ENCODE measurements at regions not wholly inside any gene's neighbourhood (a gene's known extent, or its start where the extent isn't known, plus 50 kb on each side); places are given as distances from the start of the nearest gene placed in this dataset.
"Not testable (repeated sequence)": the region's sequence is repeated elsewhere in the genome, so short reads cannot be mapped to it uniquely, and the experiment has no call there.

GRCh38 chr14:40354754-40355153, 922.5 kb upstream of the FBXO33 start:
- Histone ChIP-seq H3K9me3 (ENCODE audit: control insufficient read depth, insufficient read depth, low read length) (peaks cover 4% of the 10 kb centered on the region), H3K27ac (ENCODE audit: low read length) (no peak overlapping the region), H3K4me1 (ENCODE audit: control insufficient read depth, insufficient read depth, low read length) (no peaks in the 10 kb centered on the region), H3K4me3 (ENCODE audit: low read length) (no peak overlapping the region), H3K27me3 (ENCODE audit: control insufficient read depth, insufficient read depth, low read length) (no peaks in the 10 kb centered on the region), H3K36me3 (ENCODE audit: control insufficient read depth, insufficient read depth, low read length) (no peaks in the 10 kb centered on the region)
- Mint-ChIP-seq H3K36me3 (no peaks in the 10 kb centered on the region), H3K4me3 (no peak overlapping the region), H3K27me3 (ENCODE audit: low read depth in 2 of 2) (no peaks in the 10 kb centered on the region), H3K4me1 (no peaks in the 10 kb centered on the region), H3K9me3 (peaks cover 8 to 13% of the 10 kb centered on the region in 2 donors), H3K27ac (no peak overlapping the region)
- no peak for TF ChIP-seq CTCF (IDR thresholded peaks at IDR 0.05)
- DNase-seq: no peak
- intact Hi-C loops (cut with micrococcal nuclease): no loop called here
- WGBS (ENCODE audit: insufficient coverage): 80% methylated on average over 1 of the region's 2 CpGs
- no peak for ATAC-seq

- H3K27ac ChIP-seq (ENCODE audit: low read length); H3K9me3 Mint-ChIP-seq; H3K4me3 ChIP-seq (ENCODE audit: low read length); H3K9me3 ChIP-seq (ENCODE audit: control insufficient read depth, insufficient read depth, low read length); H3K27me3 ChIP-seq (ENCODE audit: control insufficient read depth, insufficient read depth, low read length); H3K36me3 Mint-ChIP-seq; H3K27me3 Mint-ChIP-seq (ENCODE audit: low read depth in 2 of 2); H3K36me3 ChIP-seq (ENCODE audit: control insufficient read depth, insufficient read depth, low read length); H3K27ac Mint-ChIP-seq; H3K4me1 ChIP-seq (ENCODE audit: control insufficient read depth, insufficient read depth, low read length); H3K4me3 Mint-ChIP-seq; H3K4me1 Mint-ChIP-seq; ATAC-seq; intact Hi-C loops (cut with micrococcal nuclease); DNase-seq: not testable (repeated sequence)
- 96% methylated on average over 24 of the region's 27 CpGs for WGBS (ENCODE audit: insufficient coverage)
These were observed 915.9 kb upstream of the FBXO33 start for GRCh38 chr14:40348104-40348503.

- no peaks in the 10 kb centered on the region for H3K4me1 ChIP-seq (ENCODE audit: control insufficient read depth, insufficient read depth, low read length)
- no peak for TF ChIP-seq CTCF (IDR thresholded peaks at IDR 0.05)
- peaks cover 6% of the 10 kb centered on the region for H3K36me3 Mint-ChIP-seq
- H3K4me3 Mint-ChIP-seq: no peak overlapping the region
- intact Hi-C loops (cut with micrococcal nuclease): no loop called here
- H3K9me3 Mint-ChIP-seq: peaks cover 3% of the 10 kb centered on the region in 2 donors
- H3K27ac ChIP-seq (ENCODE audit: low read length): no peak overlapping the region
- H3K27ac Mint-ChIP-seq: no peak overlapping the region
- H3K4me3 ChIP-seq (ENCODE audit: low read length): no peak overlapping the region
- H3K27me3 Mint-ChIP-seq (ENCODE audit: low read depth in 2 of 2): no peaks in the 10 kb centered on the region
- H3K36me3 ChIP-seq (ENCODE audit: control insufficient read depth, insufficient read depth, low read length): no peaks in the 10 kb centered on the region
- WGBS (ENCODE audit: insufficient coverage): 89% methylated on average over 3 of the region's 3 CpGs
- peaks cover 3% of the 10 kb centered on the region for H3K9me3 ChIP-seq (ENCODE audit: control insufficient read depth, insufficient read depth, low read length)
- no peaks in the 10 kb centered on the region for H3K4me1 Mint-ChIP-seq
- DNase-seq: no peak
- H3K27me3 ChIP-seq (ENCODE audit: control insufficient read depth, insufficient read depth, low read length): no peaks in the 10 kb centered on the region
- no peak for ATAC-seq
These were observed 915.4 kb upstream of the FBXO33 start for GRCh38 chr14:40347675-40348074.

- H3K4me3 ChIP-seq (ENCODE audit: low read length): no peak overlapping the region
- no peaks in the 10 kb centered on the region for H3K4me1 ChIP-seq (ENCODE audit: control insufficient read depth, insufficient read depth, low read length)
- H3K36me3 ChIP-seq (ENCODE audit: control insufficient read depth, insufficient read depth, low read length): no peaks in the 10 kb centered on the region
- Mint-ChIP-seq H3K4me3 (no peak overlapping the region), H3K27me3 (ENCODE audit: low read depth in 2 of 2) (no peaks in the 10 kb centered on the region), H3K9me3 (peaks cover 6 to 9% of the 10 kb centered on the region in 2 donors), H3K36me3 (peaks cover 6% of the 10 kb centered on the region), H3K27ac (no peak overlapping the region), H3K4me1 (no peaks in the 10 kb centered on the region)
- TF ChIP-seq CTCF (IDR thresholded peaks at IDR 0.05): no peak
- ATAC-seq (no peak), DNase-seq (no peak)
- WGBS (ENCODE audit: insufficient coverage): 71% methylated on average over 1 of the region's 2 CpGs
- intact Hi-C loops (cut with micrococcal nuclease): no loop called here
- no peak overlapping the region for H3K27ac ChIP-seq (ENCODE audit: low read length)
- H3K27me3 ChIP-seq (ENCODE audit: control insufficient read depth, insufficient read depth, low read length): no peaks in the 10 kb centered on the region
- peaks cover 3% of the 10 kb centered on the region for H3K9me3 ChIP-seq (ENCODE audit: control insufficient read depth, insufficient read depth, low read length)
These were observed 914.0 kb upstream of the FBXO33 start for GRCh38 chr14:40346275-40346674.
